GM12891 (cell line): ENCODE measurements at regions not wholly inside any gene's neighbourhood (a gene's known extent, or its start where the extent isn't known, plus 50 kb on each side); places are given as distances from the start of the nearest gene placed in this dataset.

Experiments used
- POLR2A ChIP-seq: IDR thresholded peaks from 2 replicates; pipeline ENCODE4 v1.6.1; 2011; ENCODE audit warnings: low read depth, low read length, control low read depth
- POU2F2 ChIP-seq: IDR thresholded peaks from 2 replicates; pipeline ENCODE4 v1.6.1; 2011; ENCODE audit warnings: low read depth, mild to moderate bottlenecking, control low read depth, low read length, moderate library complexity

- TF ChIP-seq POU2F2 (no peak), POLR2A (no peak)
Observed at GRCh38 chr13:44703371-44703770, 127.2 kb upstream of the TSC22D1 start.
